MM.1S (cell line): ENCODE measurements at regions not wholly inside any gene's neighbourhood (a gene's known extent, or its start where the extent isn't known, plus 50 kb on each side); places are given as distances from the start of the nearest gene placed in this dataset.

ENCODE experiments used
- DNase-seq: peaks from one replicate; pipeline ENCODE4 v3.0.0-alpha.2; 2015
- H2AFZ ChIP-seq: fragments of 300-600 bp; sonication (generic); 2 replicates; pipeline ENCODE4 v1.6.0; 2016; ENCODE audit warnings: antibody characterized with exemption, low read length
- H3F3A ChIP-seq: fragments of 300-600 bp; sonication (generic); 2 replicates; pipeline ENCODE4 v1.6.1; 2016; ENCODE audit warnings: mild to moderate bottlenecking, antibody characterized with exemption, low read length, moderate library complexity, mixed read lengths; ENCODE audit not compliant: insufficient read depth
- H3K27ac ChIP-seq: fragments of 300-600 bp; sonication (generic); 2 replicates; pipeline ENCODE4 v1.5.1; 2016; ENCODE audit warnings: mild to moderate bottlenecking, low read length
- H3K27me3 ChIP-seq: fragments of 300-600 bp; sonication (generic); replicated peaks from 2 replicates; pipeline ENCODE4 v1.6.0; 2016; ENCODE audit warnings: low read length; ENCODE audit not compliant: insufficient read depth
- H3K36me3 ChIP-seq: fragments of 300-600 bp; sonication (generic); replicated peaks from 2 replicates; pipeline ENCODE4 v1.6.1; 2016; ENCODE audit warnings: mild to moderate bottlenecking, low read length, mixed read lengths; ENCODE audit not compliant: insufficient read depth
- H3K4me1 ChIP-seq: fragments of 300-600 bp; sonication (generic); 2 replicates; pipeline ENCODE4 v1.6.1; 2016; ENCODE audit warnings: low read length, mixed read lengths
- H3K4me2 ChIP-seq: fragments of 300-600 bp; sonication (generic); 2 replicates; pipeline ENCODE4 v1.6.0; 2016; ENCODE audit warnings: low read depth, low read length
- H3K4me3 ChIP-seq: fragments of 300-600 bp; sonication (generic); 2 replicates; pipeline ENCODE4 v1.5.1; 2016; ENCODE audit warnings: low read length, mixed read lengths
- H3K79me2 ChIP-seq: fragments of 300-600 bp; sonication (generic); 2 replicates; pipeline ENCODE4 v1.6.1; 2016; ENCODE audit warnings: mixed run types, low read length, mixed read lengths
- H3K9ac ChIP-seq: fragments of 300-600 bp; sonication (generic); 2 replicates; pipeline ENCODE4 v1.6.1; 2016; ENCODE audit warnings: low read length, mixed read lengths
- H3K9me2 ChIP-seq: fragments of 300-600 bp; sonication (generic); replicated peaks from 2 replicates; pipeline ENCODE4 v1.6.1; 2016; ENCODE audit warnings: mild to moderate bottlenecking, low read length, mixed read lengths; ENCODE audit not compliant: insufficient read depth
- H3K9me3 ChIP-seq: fragments of 300-600 bp; sonication (generic); replicated peaks from 2 replicates; pipeline ENCODE4 v1.6.1; 2016; ENCODE audit warnings: mild to moderate bottlenecking, low read length, mixed read lengths; ENCODE audit not compliant: insufficient read depth
- H4K20me1 ChIP-seq: fragments of 300-600 bp; sonication (generic); 2 replicates; pipeline ENCODE4 v1.6.1; 2016; ENCODE audit warnings: mild to moderate bottlenecking, low read length, moderate library complexity, mixed read lengths; ENCODE audit not compliant: insufficient read depth
- CTCF ChIP-seq: fragments of 300-600 bp; sonication (generic); IDR thresholded peaks from 2 replicates; pipeline ENCODE4 v1.5.1; 2016; ENCODE audit warnings: antibody characterized with exemption, low read length, mixed read lengths
- EZH2 ChIP-seq: fragments of 300-600 bp; sonication (generic); optimal IDR thresholded peaks from 2 replicates; pipeline ENCODE3; 2017; ENCODE audit warnings: low read depth, mild to moderate bottlenecking, antibody characterized with exemption, low read length, mixed read lengths
- EZH2phosphoT487 ChIP-seq: fragments of 300-600 bp; sonication (generic); IDR thresholded peaks from 2 replicates; pipeline ENCODE4 v1.6.1; 2018; ENCODE audit warnings: antibody characterized with exemption, low read length

DNA sequence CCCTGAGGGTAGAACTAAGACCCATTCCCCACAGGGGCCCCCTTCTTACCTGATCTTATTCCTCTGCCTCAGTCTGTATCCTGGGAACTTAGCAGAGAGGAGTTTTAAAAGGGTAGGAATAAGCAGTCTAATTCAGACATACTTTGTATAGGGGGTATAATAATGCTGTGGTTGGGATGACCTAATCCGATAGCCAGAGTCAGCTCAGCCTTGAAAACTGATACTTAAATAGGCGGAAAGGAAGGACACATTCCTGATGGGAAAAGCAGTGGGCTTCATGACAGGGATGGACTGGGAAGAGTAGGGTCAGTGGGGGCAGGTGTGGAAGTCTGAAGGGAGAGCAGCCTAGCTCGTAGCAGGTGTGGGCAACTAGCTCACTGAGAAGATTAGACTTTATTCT is 52.2 kb upstream of the TESK1 start:
- Histone ChIP-seq H3K4me1 (no peaks in the 10 kb centered on the region), H3K9me3 (no peaks in the 10 kb centered on the region), H3K79me2 (no peaks in the 10 kb centered on the region), H3K27ac (no peak overlapping the region), H3K36me3 (no peaks in the 10 kb centered on the region), H3K9ac (no peak overlapping the region), H3K4me2 (no peak overlapping the region), H3F3A (no peaks in the 10 kb centered on the region), H3K27me3 (no peaks in the 10 kb centered on the region), H4K20me1 (no peaks in the 10 kb centered on the region), H2AFZ (no peak overlapping the region), H3K4me3 (no peak overlapping the region), H3K9me2 (no peaks in the 10 kb centered on the region)
- no peak for DNase-seq
- TF ChIP-seq CTCF (no peak), EZH2phosphoT487 (no peak), EZH2 (no peak)

- Histone ChIP-seq H3K9me3 (no peaks in the 10 kb centered on the region), H2AFZ (peak overlapping the region; percentile 3; the same call in 1 of the 2 replicates), H3K9ac (no peak overlapping the region), H3F3A (no peaks in the 10 kb centered on the region), H3K36me3 (no peaks in the 10 kb centered on the region), H3K4me1 (no peaks in the 10 kb centered on the region), H4K20me1 (no peaks in the 10 kb centered on the region), H3K27me3 (no peaks in the 10 kb centered on the region), H3K9me2 (no peaks in the 10 kb centered on the region), H3K79me2 (no peaks in the 10 kb centered on the region), H3K4me2 (no peak overlapping the region), H3K27ac (no peak overlapping the region), H3K4me3 (no peak overlapping the region)
- DNase-seq: peak; percentile 64
- TF ChIP-seq CTCF (peak; percentile 84), EZH2phosphoT487 (no peak)
These were observed 51.2 kb upstream of the TESK1 start for GRCh38 chr9:35553670-35554543.

- no peaks in the 10 kb centered on the region for H3K9me3 ChIP-seq
- H3K27me3 ChIP-seq: no peaks in the 10 kb centered on the region
- no peak overlapping the region for H3K9ac ChIP-seq
- H3K79me2 ChIP-seq: no peaks in the 10 kb centered on the region
- H3K9me2 ChIP-seq: no peaks in the 10 kb centered on the region
- H3K36me3 ChIP-seq: no peaks in the 10 kb centered on the region
- H4K20me1 ChIP-seq: no peaks in the 10 kb centered on the region
- no peak overlapping the region for H3K4me2 ChIP-seq
- no peaks in the 10 kb centered on the region for H3F3A ChIP-seq
- no peak overlapping the region for H3K27ac ChIP-seq
- DNase-seq: no peak
- H3K4me1 ChIP-seq: no peaks in the 10 kb centered on the region
- H3K4me3 ChIP-seq: no peak overlapping the region
- no peak for TF ChIP-seq EZH2phosphoT487
- TF ChIP-seq EZH2: no peak
- TF ChIP-seq CTCF: no peak
- no peak overlapping the region for H2AFZ ChIP-seq
These were observed 49.8 kb upstream of the TESK1 start for GRCh38 chr9:35555246-35555701.
